GM13977 (cell line): ENCODE measurements at regions not wholly inside any gene's neighbourhood (a gene's known extent, or its start where the extent isn't known, plus 50 kb on each side); places are given as distances from the start of the nearest gene placed in this dataset.

Experiments
- DNase-seq: peaks from one replicate; pipeline ENCODE4 v3.0.0; 2012; ENCODE audit warnings: low spot score
- CTCF ChIP-seq: IDR thresholded peaks from 2 replicates; pipeline ENCODE4 v1.5.1; 2012; ENCODE audit warnings: mild to moderate bottlenecking, control low read depth; ENCODE audit not compliant: insufficient read depth; ENCODE audit errors: extremely low read depth, missing control alignments
- in situ Hi-C: fragments of 300-500 bp; cut with MboI; formaldehyde crosslinking; loops from one replicate; pipeline ENCODE4 v1.12.0; 2022; ENCODE audit warnings: low sequenced_read_pairs, low pct_unique_long_range_greater_than_20kb, mixed read lengths, inconsistent platforms; ENCODE audit not compliant: unreplicated experiment

DNA sequence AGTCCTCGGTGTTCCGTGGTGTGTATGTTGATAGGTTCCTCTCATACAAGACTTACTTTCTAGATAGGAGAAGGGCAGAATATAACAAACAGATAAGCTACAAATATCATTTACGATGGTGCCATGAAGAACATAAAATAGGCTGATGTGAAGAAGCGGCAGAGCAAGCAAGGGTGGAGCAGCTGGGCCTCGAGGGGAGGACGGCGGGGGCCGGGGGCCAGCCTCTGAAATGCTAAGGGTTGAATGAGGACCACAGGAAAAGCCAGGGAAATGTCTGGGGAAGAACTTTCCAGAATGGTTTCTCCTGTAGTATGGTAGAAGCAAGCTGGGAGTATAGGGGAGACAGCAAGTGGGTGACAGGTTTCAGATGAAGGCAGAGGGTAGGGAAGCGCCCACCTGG, 529.5 kb downstream of the LIG4 start:
- no peak for TF ChIP-seq CTCF
- in situ Hi-C loops, result no loop called here
- DNase-seq, result no peak

- in situ Hi-C loops, result no loop called here
- no peak for DNase-seq
Observed at GRCh38 chr13:107681600-107681999, 533.7 kb downstream of the LIG4 start.

DNA sequence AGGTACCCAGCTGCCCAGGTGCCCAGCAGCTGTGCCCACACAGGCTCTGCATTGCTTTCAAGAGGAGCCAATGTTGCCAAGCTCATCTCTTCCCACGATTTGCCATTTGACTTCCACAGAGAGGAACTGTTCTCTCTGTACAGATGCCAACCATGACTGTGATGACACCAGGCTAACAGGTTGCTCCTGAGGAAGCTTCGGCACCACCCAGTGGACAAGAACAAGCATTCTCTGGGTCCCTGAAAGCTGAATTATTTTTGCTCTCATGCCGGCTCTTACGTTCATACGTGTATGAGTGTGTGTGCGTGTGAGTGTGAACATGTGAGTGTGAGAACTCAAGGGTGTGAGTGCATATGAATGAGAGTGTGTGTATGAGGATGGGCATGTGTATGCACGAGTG, 535.2 kb downstream of the LIG4 start:
- DNase-seq, result no peak
- TF ChIP-seq CTCF, result no peak
- in situ Hi-C loops, result no loop called here

More at GRCh38 chr13:107681600-107681999, 533.7 kb downstream of the LIG4 start:
- no peak for TF ChIP-seq CTCF

DNA sequence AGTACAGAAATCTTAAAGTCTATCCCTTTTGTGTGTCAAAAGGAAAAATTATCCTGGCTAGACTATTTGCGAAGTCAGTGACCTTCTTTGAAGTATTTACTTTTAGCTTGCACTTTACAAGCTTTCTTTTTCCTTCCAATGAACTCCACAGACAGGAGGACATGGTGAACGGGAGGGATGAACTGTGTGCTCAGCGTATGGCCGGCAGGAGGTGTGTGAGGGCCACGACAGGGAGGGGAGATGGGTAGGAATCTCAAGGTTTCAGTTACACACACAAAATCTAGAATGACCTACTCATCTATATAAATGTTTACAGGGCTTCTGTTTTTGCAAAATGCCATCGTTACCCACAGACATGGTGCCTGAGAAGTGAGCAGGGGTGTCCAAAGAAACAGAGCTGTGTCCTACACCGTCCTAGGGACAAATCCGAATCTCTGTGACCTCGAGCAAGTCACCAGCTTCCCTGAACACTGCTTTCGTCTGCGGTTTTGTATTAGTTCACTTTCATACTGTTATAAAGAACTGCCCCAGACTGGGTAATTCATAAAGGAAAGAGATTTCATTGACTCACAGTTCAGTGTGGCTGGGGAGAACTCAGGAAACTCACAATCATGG, 537.2 kb downstream of the LIG4 start:
- no peak for TF ChIP-seq CTCF
- DNase-seq, result no peak
- in situ Hi-C loops, result no loop called here

DNA sequence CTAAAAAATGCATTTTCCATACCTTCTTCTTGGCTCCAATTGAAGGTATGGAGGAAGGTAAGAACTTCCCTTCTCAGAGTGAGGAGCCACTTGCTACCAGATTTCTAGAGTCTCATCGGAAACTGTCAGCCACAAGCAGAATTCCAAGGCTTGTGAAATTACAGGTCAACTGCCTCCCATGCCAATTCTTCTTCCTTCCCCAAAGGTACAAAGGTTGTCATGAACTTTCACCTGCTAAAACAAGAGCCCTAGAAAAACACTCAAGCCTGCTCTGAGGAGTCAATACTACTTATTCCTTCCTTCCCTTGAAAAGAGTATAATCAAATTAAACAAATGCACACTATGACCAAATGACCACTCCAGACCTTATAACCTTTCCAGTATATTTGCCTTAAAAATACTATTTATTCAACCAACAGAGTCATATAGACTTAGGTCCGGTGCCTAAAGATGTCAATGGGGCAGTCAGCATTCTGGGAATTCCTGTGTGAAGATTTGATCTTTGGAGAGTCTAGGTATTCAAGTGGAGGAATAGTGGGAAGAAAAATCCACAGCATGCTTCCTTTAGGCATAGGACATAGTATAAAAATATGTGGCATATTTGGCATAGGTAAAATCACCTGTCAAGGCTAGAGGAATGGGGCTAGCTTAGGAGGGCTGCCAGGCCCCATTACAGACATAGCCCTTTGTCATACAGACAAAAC, 539.3 kb downstream of the LIG4 start:
- no peak for TF ChIP-seq CTCF
- in situ Hi-C loops, result no loop called here
- no peak for DNase-seq

DNA sequence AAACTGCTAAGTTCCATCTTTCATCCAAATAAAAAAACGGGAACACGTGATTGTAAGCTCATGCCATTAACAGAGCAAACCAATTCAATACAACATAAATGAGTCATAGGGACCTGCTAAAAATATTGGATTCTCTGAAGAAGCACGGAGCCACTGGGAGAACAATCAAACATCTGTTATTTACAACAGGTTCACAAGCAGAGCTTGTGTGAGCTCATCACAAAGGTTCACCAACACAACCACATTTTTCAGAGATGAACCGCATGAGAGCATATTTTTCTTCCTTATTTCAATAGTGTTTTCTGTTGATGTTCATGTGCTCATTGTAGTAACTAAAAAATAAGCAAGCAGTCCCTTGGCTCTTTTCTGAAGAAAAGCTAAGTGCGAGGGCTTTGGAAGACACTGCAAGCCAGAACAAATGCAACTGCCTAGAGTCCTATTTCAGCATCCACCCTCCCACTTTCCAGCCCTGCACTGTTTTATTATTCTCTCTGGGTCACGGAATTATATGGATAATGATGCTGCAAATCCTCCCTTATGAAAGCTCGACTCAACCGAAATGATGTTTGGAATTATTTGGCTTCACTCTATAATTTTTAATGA, 545.8 kb downstream of the LIG4 start:
- in situ Hi-C loops, result no loop called here
- DNase-seq, result no peak
- no peak for TF ChIP-seq CTCF
